ENCODE measurements at regions not wholly inside any gene's neighbourhood (a gene's known extent, or its start where the extent isn't known, plus 50 kb on each side); places are given as distances from the start of the nearest gene placed in this dataset.

GRCh38 chr2:48147719-48148118 lies 166.8 kb upstream of the FOXN2 start:
- in situ Hi-C loops (cut with HindIII; ENCODE audit: low sequenced_read_pairs): no loop called here
- no peak overlapping the region for H3K4me3 ChIP-seq (ENCODE audit: low read depth, low read length)
- no peak for TF ChIP-seq CTCF (IDR thresholded peaks at IDR 0.05; ENCODE audit: low read depth, low read length)
- DNase-seq (ENCODE audit: low read depth, low spot score): no peak

GRCh38 chr2:48148841-48149430 lies 165.5 kb upstream of the FOXN2 start:
- H3K4me3 ChIP-seq (ENCODE audit: low read depth, low read length): no peak overlapping the region
- no peak for TF ChIP-seq CTCF (IDR thresholded peaks at IDR 0.05; ENCODE audit: low read depth, low read length)
- in situ Hi-C loops (cut with HindIII; ENCODE audit: low sequenced_read_pairs): no loop called here
- no peak for DNase-seq (ENCODE audit: low read depth, low spot score)

GRCh38 chr2:48157150-48157549 lies 157.3 kb upstream of the FOXN2 start:
- no peak for TF ChIP-seq CTCF (IDR thresholded peaks at IDR 0.05; ENCODE audit: low read depth, low read length)
- no peak for DNase-seq (ENCODE audit: low read depth, low spot score)
- in situ Hi-C loops (cut with HindIII; ENCODE audit: low sequenced_read_pairs): no loop called here
- no peak overlapping the region for H3K4me3 ChIP-seq (ENCODE audit: low read depth, low read length)

- in situ Hi-C loops (cut with HindIII; ENCODE audit: low sequenced_read_pairs): no loop called here
- TF ChIP-seq CTCF (IDR thresholded peaks at IDR 0.05; ENCODE audit: low read depth, low read length): no peak
- DNase-seq (ENCODE audit: low read depth, low spot score): no peak
- H3K4me3 ChIP-seq (ENCODE audit: low read depth, low read length): no peak overlapping the region
Observed at GRCh38 chr2:48161628-48162027, 152.9 kb upstream of the FOXN2 start.

- DNase-seq (ENCODE audit: low read depth, low spot score): no peak
- TF ChIP-seq CTCF (IDR thresholded peaks at IDR 0.05; ENCODE audit: low read depth, low read length): no peak
- in situ Hi-C loops (cut with HindIII; ENCODE audit: low sequenced_read_pairs): no loop called here
- no peak overlapping the region for H3K4me3 ChIP-seq (ENCODE audit: low read depth, low read length)
Observed at GRCh38 chr2:48162742-48163141, 151.7 kb upstream of the FOXN2 start.

- in situ Hi-C loops (cut with HindIII; ENCODE audit: low sequenced_read_pairs): no loop called here
- DNase-seq (ENCODE audit: low read depth, low spot score): no peak
- no peak overlapping the region for H3K4me3 ChIP-seq (ENCODE audit: low read depth, low read length)
- TF ChIP-seq CTCF (IDR thresholded peaks at IDR 0.05; ENCODE audit: low read depth, low read length): no peak
Observed at GRCh38 chr2:48165070-48165753, 149.3 kb upstream of the FOXN2 start.
